ENCODE measurements at regions not wholly inside any gene's neighbourhood (a gene's known extent, or its start where the extent isn't known, plus 50 kb on each side); places are given as distances from the start of the nearest gene placed in this dataset.

GRCh38 chr15:45884289-45884688, 249.5 kb downstream of the SQOR start:
- intact Hi-C loops (cut with micrococcal nuclease): no loop called here
- DNase-seq (no peak), ATAC-seq (ENCODE audit: low read depth) (no peak)
- no peak overlapping the region for H3K4me3 Mint-ChIP-seq
- Histone ChIP-seq H3K4me1 (ENCODE audit: control insufficient read depth in 2 of 2, insufficient read depth in 2 of 2, low read length in 2 of 2) (no peaks in the 10 kb centered on the region), H4K20me1 (ENCODE audit: control insufficient read depth, insufficient read depth, low read length, poor library complexity, severe bottlenecking) (no peaks in the 10 kb centered on the region), H3K9me3 (ENCODE audit: control extremely low read depth in 1 of 3, control insufficient read depth in 2 of 3, insufficient read depth in 1 of 3, low read length in 2 of 3) (peaks cover 0 to 9% (median 0%) of the 10 kb centered on the region in 3 donors), H2AFZ (ENCODE audit: insufficient read depth, low read depth, low read length, poor library complexity, severe bottlenecking) (no peak overlapping the region), H3K27me3 (replicated peaks in 1 of 4; ENCODE audit: control extremely low read depth in 1 of 4, control insufficient read depth in 3 of 4, insufficient read depth in 4 of 4, low read length in 3 of 4) (no peaks in the 10 kb centered on the region), H3K36me3 (replicated peaks in 1 of 2; ENCODE audit: control extremely low read depth in 1 of 2, control insufficient read depth in 1 of 2, extremely low read depth in 1 of 2, insufficient read depth in 2 of 2, low read length in 1 of 2) (no peaks in the 10 kb centered on the region), H3K79me2 (ENCODE audit: control insufficient read depth, insufficient read depth, low read length) (no peaks in the 10 kb centered on the region), H3K4me2 (replicated peaks; ENCODE audit: low read depth, low read length, poor library complexity, severe bottlenecking) (no peak overlapping the region), H3K4me3 (ENCODE audit: control extremely low read depth in 1 of 5, extremely low read depth in 1 of 5, insufficient read depth in 1 of 5, low read depth in 2 of 5, low read length in 4 of 5) (no peak overlapping the region), H3K9ac (ENCODE audit: low read length) (no peak overlapping the region), H3K27ac (ENCODE audit: low read length in 2 of 2) (no peak overlapping the region)
- H3K27me3 Mint-ChIP-seq: no peaks in the 10 kb centered on the region
- H3K27ac Mint-ChIP-seq: no peak overlapping the region
- POLR2A ChIA-PET: no interaction called here
- H3K4me1 Mint-ChIP-seq: no peaks in the 10 kb centered on the region
- TF ChIP-seq CTCF (IDR thresholded peaks at IDR 0.05) (no peak), EZH2 (IDR thresholded peaks at IDR 0.05; ENCODE audit: borderline replicate concordance, insufficient read depth, low read depth, low read length, poor library complexity, severe bottlenecking) (no peak)
- no peaks in the 10 kb centered on the region for H3K9me3 Mint-ChIP-seq (ENCODE audit: insufficient read depth)
- CTCF ChIA-PET: no interaction called here
- no CpG with 5 or more reads among the region's 2 CpGs for WGBS (ENCODE audit: insufficient coverage)

- POLR2A ChIA-PET: no interaction called here
- Histone ChIP-seq H3K4me3 (ENCODE audit: control extremely low read depth in 1 of 5, extremely low read depth in 1 of 5, insufficient read depth in 1 of 5, low read depth in 2 of 5, low read length in 4 of 5) (no peak overlapping the region), H3K4me2 (replicated peaks; ENCODE audit: low read depth, low read length, poor library complexity, severe bottlenecking) (no peak overlapping the region), H3K36me3 (replicated peaks in 1 of 2; ENCODE audit: control extremely low read depth in 1 of 2, control insufficient read depth in 1 of 2, extremely low read depth in 1 of 2, insufficient read depth in 2 of 2, low read length in 1 of 2) (no peaks in the 10 kb centered on the region), H3K79me2 (ENCODE audit: control insufficient read depth, insufficient read depth, low read length) (no peaks in the 10 kb centered on the region), H2AFZ (ENCODE audit: insufficient read depth, low read depth, low read length, poor library complexity, severe bottlenecking) (no peak overlapping the region), H3K27ac (ENCODE audit: low read length in 2 of 2) (no peak overlapping the region), H3K27me3 (replicated peaks in 1 of 4; ENCODE audit: control extremely low read depth in 1 of 4, control insufficient read depth in 3 of 4, insufficient read depth in 4 of 4, low read length in 3 of 4) (no peaks in the 10 kb centered on the region), H3K4me1 (ENCODE audit: control insufficient read depth in 2 of 2, insufficient read depth in 2 of 2, low read length in 2 of 2) (no peaks in the 10 kb centered on the region), H3K9ac (ENCODE audit: low read length) (no peak overlapping the region), H4K20me1 (ENCODE audit: control insufficient read depth, insufficient read depth, low read length, poor library complexity, severe bottlenecking) (no peaks in the 10 kb centered on the region), H3K9me3 (ENCODE audit: control extremely low read depth in 1 of 3, control insufficient read depth in 2 of 3, insufficient read depth in 1 of 3, low read length in 2 of 3) (peaks cover 0 to 9% (median 0%) of the 10 kb centered on the region in 3 donors)
- no peak overlapping the region for H3K27ac Mint-ChIP-seq
- H3K4me1 Mint-ChIP-seq: no peaks in the 10 kb centered on the region
- TF ChIP-seq EZH2 (IDR thresholded peaks at IDR 0.05; ENCODE audit: borderline replicate concordance, insufficient read depth, low read depth, low read length, poor library complexity, severe bottlenecking) (no peak), CTCF (IDR thresholded peaks at IDR 0.05) (no peak)
- H3K4me3 Mint-ChIP-seq: no peak overlapping the region
- ATAC-seq (ENCODE audit: low read depth): no peak
- no peak for DNase-seq
- no peaks in the 10 kb centered on the region for H3K9me3 Mint-ChIP-seq (ENCODE audit: insufficient read depth)
- no peaks in the 10 kb centered on the region for H3K27me3 Mint-ChIP-seq
- intact Hi-C loops (cut with micrococcal nuclease): no loop called here
- CTCF ChIA-PET: no interaction called here
- 84% methylated on average over 3 of the region's 6 CpGs for WGBS (ENCODE audit: insufficient coverage)
These were observed 250.1 kb downstream of the SQOR start for GRCh38 chr15:45884755-45885445.

Data from B cell (primary cell).